A549 (cell line): ENCODE measurements at regions not wholly inside any gene's neighbourhood (a gene's known extent, or its start where the extent isn't known, plus 50 kb on each side); places are given as distances from the start of the nearest gene placed in this dataset.

ENCODE experiments used
- ATAC-seq, 2 experiments: fragments of 200-7000 bp in 1 of 2; fragments of >200 bp in 1 of 2; cut with Nextera tagmentation in 1 of 2; cut with Tn5 transposase in 1 of 2; 3 replicates each; pipeline versions ENCODE4 v1.8.0 to v1.9.1; 2018 to 2020; ENCODE audit warnings: mild to moderate bottlenecking in 1 of 2, moderate library complexity in 1 of 2
- CTCF ChIA-PET: fragments of 300-600 bp; sonication (Branson Sonifier 250); formaldehyde crosslinking; extraction: SDS; loops from one replicate; lab custom pipeline; 2021; ENCODE audit warnings: antibody characterized with exemption, inconsistent platforms; lab: Yijun Ruan, JAX
- POLR2A ChIA-PET: fragments of 350-600 bp; formaldehyde crosslinking; extraction: SDS; loops from one replicate; lab custom pipeline; 2021; ENCODE audit warnings: antibody characterized with exemption, inconsistent platforms; lab: Yijun Ruan, JAX
- DNase-seq, 2 experiments: peaks; one replicate each; pipeline versions ENCODE4 v3.0.0 to v3.0.0-alpha.2; 2011 to 2016; ENCODE audit warnings: low read depth in 1 of 2, low spot score in 1 of 2
- FAIRE-seq: peaks from 2 replicates; lab custom pipeline; 2011; peaks lifted over from hg19 to GRCh38; lab: Jason Lieb, UNC
- H3K27ac ChIP-seq, 2 experiments: fragments of >200 bp; sonication (Bioruptor Twin); formaldehyde crosslinking; 3 replicates each; pipeline ENCODE4 v1.5.1; 2016 to 2017
- H3K4me1 ChIP-seq: fragments of >200 bp; sonication (Bioruptor Twin); formaldehyde crosslinking; 3 replicates; pipeline ENCODE4 v1.6.1; 2016
- H3K4me2 ChIP-seq: fragments of >200 bp; sonication (Bioruptor Twin); formaldehyde crosslinking; 3 replicates; pipeline ENCODE4 v1.6.1; 2016
- H3K4me3 ChIP-seq: fragments of >200 bp; sonication (Bioruptor Twin); formaldehyde crosslinking; 3 replicates; pipeline ENCODE4 v1.5.1; 2016
- H3K9me3 ChIP-seq: fragments of >200 bp; sonication (Bioruptor Twin); formaldehyde crosslinking; 3 replicates; pipeline ENCODE4 v1.6.1; 2016
- CBX2 ChIP-seq: fragments of 200-600 bp; sonication (generic); IDR thresholded peaks from 2 replicates; pipeline ENCODE4 v1.6.1; 2016; ENCODE audit warnings: low read depth, mild to moderate bottlenecking, borderline replicate concordance
- EP300 ChIP-seq, 2 experiments: fragments of >200 bp; sonication (Bioruptor Twin); formaldehyde crosslinking; IDR thresholded peaks; 2 replicates in 1 of 2; 3 replicates in 1 of 2; pipeline ENCODE4 v1.6.1; 2016 to 2017
- FOSL2 ChIP-seq, 2 experiments: fragments of 450-650 bp in 1 of 2; fragments of >200 bp in 1 of 2; sonication (Bioruptor Twin) in 1 of 2; formaldehyde crosslinking; IDR thresholded peaks; 2 replicates each; pipeline versions ENCODE4 v1.5.0 to v1.6.1; 2016 to 2020; ENCODE audit warnings: mild to moderate bottlenecking in 1 of 2, moderate library complexity in 1 of 2
- GATA3 ChIP-seq: IDR thresholded peaks from 2 replicates; pipeline ENCODE4 v1.6.1; 2012; ENCODE audit warnings: borderline replicate concordance
- HEYL ChIP-seq: fragments of 250-450 bp; sonication (Bioruptor Pico); IDR thresholded peaks from 2 replicates; pipeline ENCODE4 v1.8.0; 2021; ENCODE audit warnings: mild to moderate bottlenecking, moderate library complexity
- KDM5A ChIP-seq: fragments of 200-600 bp; sonication (generic); IDR thresholded peaks from 2 replicates; pipeline ENCODE4 v1.6.1; 2016; ENCODE audit warnings: antibody characterized with exemption, mild to moderate bottlenecking
- NPAS2 ChIP-seq: fragments of 250-450 bp; sonication (Bioruptor Pico); IDR thresholded peaks from 2 replicates; pipeline ENCODE4 v1.8.0; 2022; ENCODE audit warnings: mild to moderate bottlenecking, moderate library complexity, borderline replicate concordance
- RAD21 ChIP-seq, 2 experiments: fragments of >200 bp in 1 of 2; sonication (Bioruptor Twin) in 1 of 2; formaldehyde crosslinking in 1 of 2; IDR thresholded peaks in 1 of 2; conservative IDR thresholded peaks in 1 of 2; 2 replicates in 1 of 2; 3 replicates in 1 of 2; pipeline ENCODE4 v1.6.1; 2012 to 2018; ENCODE audit warnings: inconsistent platforms in 1 of 2
- SREBF2 ChIP-seq: fragments of 450-650 bp; IDR thresholded peaks from 2 replicates; pipeline ENCODE4 v1.6.1; 2014; ENCODE audit warnings: mild to moderate bottlenecking, moderate library complexity
- TP53 ChIP-seq: fragments of 250-450 bp; sonication (Bioruptor Pico); IDR thresholded peaks from 2 replicates; pipeline ENCODE4 v1.5.0; 2021; ENCODE audit warnings: mild to moderate bottlenecking, moderate library complexity
- ZC3H11A ChIP-seq: fragments of 450-650 bp; IDR thresholded peaks from 2 replicates; pipeline ENCODE4 v1.6.1; 2014; ENCODE audit warnings: antibody characterized with exemption, mild to moderate bottlenecking
- ZNF302 ChIP-seq: fragments of 250-450 bp; sonication (Bioruptor Pico); IDR thresholded peaks from 2 replicates; pipeline ENCODE4 v1.9.0; 2021; ENCODE audit warnings: inconsistent platforms, mild to moderate bottlenecking, moderate library complexity
- WGBS: methylation state at CpG from one replicate; pipeline ENCODE4 v1.1.6; 2017; ENCODE audit errors: missing lambda C conversion rate; 5-methylcytosine and 5-hydroxymethylcytosine counted together
- TF ChIP-seq, protein P1 (sequence below): fragments of 250-450 bp; sonication (Bioruptor Pico); IDR thresholded peaks from 2 replicates; pipeline ENCODE4 v1.5.0; 2021; ENCODE audit warnings: mild to moderate bottlenecking, moderate library complexity, borderline replicate concordance
- TF ChIP-seq, protein P2 (sequence below): fragments of >200 bp; sonication (Bioruptor Twin); formaldehyde crosslinking; IDR thresholded peaks from 2 replicates; pipeline ENCODE4 v1.6.1; 2016
- TF ChIP-seq, protein P3 (sequence below): fragments of 150-350 bp; IDR thresholded peaks from 2 replicates; pipeline ENCODE4 v1.6.1; 2014; ENCODE audit warnings: low read depth, mild to moderate bottlenecking, low read length
- TF ChIP-seq, protein P4 (sequence below): fragments of >200 bp; sonication (Bioruptor Twin); formaldehyde crosslinking; IDR thresholded peaks from 3 replicates; pipeline ENCODE4 v1.5.1; 2016
- TF ChIP-seq, protein P5 (sequence below): IDR thresholded peaks from 2 replicates; pipeline ENCODE4 v1.6.1; 2012
- TF ChIP-seq, protein P6 (sequence below): IDR thresholded peaks from 2 replicates; pipeline ENCODE4 v1.6.1; 2012
- TF ChIP-seq, protein P7 (sequence below): fragments of 200-600 bp; sonication (generic); IDR thresholded peaks from 2 replicates; pipeline ENCODE4 v1.6.1; 2016; ENCODE audit warnings: antibody characterized with exemption, mild to moderate bottlenecking, moderate library complexity

DNA sequence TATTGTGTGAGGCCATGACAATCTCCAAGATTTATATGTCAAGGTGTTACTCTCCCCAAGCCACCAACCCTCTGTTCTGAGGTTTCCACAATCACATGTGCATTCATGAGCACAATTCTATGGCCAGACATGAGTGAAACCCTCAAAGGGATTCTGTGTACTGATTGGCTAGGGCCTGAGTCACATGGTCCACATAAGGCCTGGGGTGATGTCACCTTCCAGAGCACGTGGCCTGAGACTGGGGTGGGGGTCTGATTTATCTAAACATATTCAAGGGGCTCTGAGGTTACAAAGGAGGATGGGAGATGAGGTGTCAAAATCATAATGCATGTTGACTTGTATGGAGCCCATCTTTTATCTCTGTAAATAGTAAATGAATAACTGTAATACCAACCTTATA is 1369.9 kb upstream of the TMEM132C start:
- ATAC-seq = no peak
- Histone ChIP-seq H3K4me3 (no peak overlapping the region), H3K4me2 (no peak overlapping the region), H3K27ac (no peak overlapping the region), H3K9me3 (no peaks in the 10 kb centered on the region), H3K4me1 (no peaks in the 10 kb centered on the region)
- DNase-seq = no peak
- ChIA-PET POLR2A (no interaction called here), CTCF (no interaction called here)
- FAIRE-seq = no peak
- TF ChIP-seq, protein P1, sequence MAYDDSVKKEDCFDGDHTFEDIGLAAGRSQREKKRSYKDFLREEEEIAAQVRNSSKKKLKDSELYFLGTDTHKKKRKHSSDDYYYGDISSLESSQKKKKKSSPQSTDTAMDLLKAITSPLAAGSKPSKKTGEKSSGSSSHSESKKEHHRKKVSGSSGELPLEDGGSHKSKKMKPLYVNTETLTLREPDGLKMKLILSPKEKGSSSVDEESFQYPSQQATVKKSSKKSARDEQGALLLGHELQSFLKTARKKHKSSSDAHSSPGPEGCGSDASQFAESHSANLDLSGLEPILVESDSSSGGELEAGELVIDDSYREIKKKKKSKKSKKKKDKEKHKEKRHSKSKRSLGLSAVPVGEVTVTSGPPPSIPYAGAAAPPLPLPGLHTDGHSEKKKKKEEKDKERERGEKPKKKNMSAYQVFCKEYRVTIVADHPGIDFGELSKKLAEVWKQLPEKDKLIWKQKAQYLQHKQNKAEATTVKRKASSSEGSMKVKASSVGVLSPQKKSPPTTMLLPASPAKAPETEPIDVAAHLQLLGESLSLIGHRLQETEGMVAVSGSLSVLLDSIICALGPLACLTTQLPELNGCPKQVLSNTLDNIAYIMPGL = no peak
- no peak for TF ChIP-seq SREBF2
- TF ChIP-seq, protein P2, sequence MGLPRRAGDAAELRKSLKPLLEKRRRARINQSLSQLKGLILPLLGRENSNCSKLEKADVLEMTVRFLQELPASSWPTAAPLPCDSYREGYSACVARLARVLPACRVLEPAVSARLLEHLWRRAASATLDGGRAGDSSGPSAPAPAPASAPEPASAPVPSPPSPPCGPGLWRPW = no peak
- TF ChIP-seq FOSL2 (IDR thresholded peaks at IDR 0.05) = no peak
- no peak for TF ChIP-seq FOSL2 (CRISPR knock-in tag; IDR thresholded peaks at IDR 0.05)
- TF ChIP-seq, protein P3, sequence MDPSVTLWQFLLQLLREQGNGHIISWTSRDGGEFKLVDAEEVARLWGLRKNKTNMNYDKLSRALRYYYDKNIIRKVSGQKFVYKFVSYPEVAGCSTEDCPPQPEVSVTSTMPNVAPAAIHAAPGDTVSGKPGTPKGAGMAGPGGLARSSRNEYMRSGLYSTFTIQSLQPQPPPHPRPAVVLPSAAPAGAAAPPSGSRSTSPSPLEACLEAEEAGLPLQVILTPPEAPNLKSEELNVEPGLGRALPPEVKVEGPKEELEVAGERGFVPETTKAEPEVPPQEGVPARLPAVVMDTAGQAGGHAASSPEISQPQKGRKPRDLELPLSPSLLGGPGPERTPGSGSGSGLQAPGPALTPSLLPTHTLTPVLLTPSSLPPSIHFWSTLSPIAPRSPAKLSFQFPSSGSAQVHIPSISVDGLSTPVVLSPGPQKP = no peak
- no peak for TF ChIP-seq TP53 (CRISPR knock-in tag)
- TF ChIP-seq, protein P4, sequence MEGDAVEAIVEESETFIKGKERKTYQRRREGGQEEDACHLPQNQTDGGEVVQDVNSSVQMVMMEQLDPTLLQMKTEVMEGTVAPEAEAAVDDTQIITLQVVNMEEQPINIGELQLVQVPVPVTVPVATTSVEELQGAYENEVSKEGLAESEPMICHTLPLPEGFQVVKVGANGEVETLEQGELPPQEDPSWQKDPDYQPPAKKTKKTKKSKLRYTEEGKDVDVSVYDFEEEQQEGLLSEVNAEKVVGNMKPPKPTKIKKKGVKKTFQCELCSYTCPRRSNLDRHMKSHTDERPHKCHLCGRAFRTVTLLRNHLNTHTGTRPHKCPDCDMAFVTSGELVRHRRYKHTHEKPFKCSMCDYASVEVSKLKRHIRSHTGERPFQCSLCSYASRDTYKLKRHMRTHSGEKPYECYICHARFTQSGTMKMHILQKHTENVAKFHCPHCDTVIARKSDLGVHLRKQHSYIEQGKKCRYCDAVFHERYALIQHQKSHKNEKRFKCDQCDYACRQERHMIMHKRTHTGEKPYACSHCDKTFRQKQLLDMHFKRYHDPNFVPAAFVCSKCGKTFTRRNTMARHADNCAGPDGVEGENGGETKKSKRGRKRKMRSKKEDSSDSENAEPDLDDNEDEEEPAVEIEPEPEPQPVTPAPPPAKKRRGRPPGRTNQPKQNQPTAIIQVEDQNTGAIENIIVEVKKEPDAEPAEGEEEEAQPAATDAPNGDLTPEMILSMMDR = no peak
- TF ChIP-seq, protein P5, sequence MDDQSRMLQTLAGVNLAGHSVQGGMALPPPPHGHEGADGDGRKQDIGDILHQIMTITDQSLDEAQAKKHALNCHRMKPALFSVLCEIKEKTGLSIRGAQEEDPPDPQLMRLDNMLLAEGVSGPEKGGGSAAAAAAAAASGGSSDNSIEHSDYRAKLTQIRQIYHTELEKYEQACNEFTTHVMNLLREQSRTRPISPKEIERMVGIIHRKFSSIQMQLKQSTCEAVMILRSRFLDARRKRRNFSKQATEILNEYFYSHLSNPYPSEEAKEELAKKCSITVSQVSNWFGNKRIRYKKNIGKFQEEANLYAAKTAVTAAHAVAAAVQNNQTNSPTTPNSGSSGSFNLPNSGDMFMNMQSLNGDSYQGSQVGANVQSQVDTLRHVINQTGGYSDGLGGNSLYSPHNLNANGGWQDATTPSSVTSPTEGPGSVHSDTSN = no peak
- no peak for TF ChIP-seq CBX2
- TF ChIP-seq ZC3H11A = no peak
- 0% methylated on average over 1 of the region's 1 CpG for WGBS

DNA sequence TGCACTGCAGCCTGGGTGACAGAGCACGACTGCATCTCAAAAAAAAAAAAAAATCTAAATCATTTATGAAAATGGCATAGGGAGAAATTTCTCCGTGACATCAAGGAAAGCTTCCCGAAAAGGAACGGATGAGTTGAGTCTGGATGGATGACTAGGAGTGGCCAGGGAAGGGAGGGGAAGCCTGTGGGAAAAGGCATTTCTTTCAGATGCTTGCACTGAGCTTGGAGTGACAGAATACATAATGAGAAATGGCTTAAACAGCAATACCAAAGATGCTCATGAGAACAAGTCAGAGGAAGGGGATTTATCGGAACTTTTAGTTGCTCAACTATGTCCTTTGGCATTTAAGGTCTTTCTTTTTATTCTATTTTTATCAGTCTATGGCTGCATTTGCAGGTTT is 1369.2 kb upstream of the TMEM132C start:
- Histone ChIP-seq H3K27ac (no peak overlapping the region), H3K9me3 (no peaks in the 10 kb centered on the region), H3K4me3 (no peak overlapping the region), H3K4me1 (no peaks in the 10 kb centered on the region), H3K4me2 (no peak overlapping the region)
- FAIRE-seq (no peak), ATAC-seq (no peak), DNase-seq (no peak)
- WGBS = 26% methylated on average over 5 of the region's 5 CpGs
- POLR2A ChIA-PET = no interaction called here
- no peak for TF ChIP-seq KDM5A
- TF ChIP-seq RAD21 (conservative IDR thresholded peaks at IDR 0.05 in 1 of 2, IDR thresholded peaks at IDR 0.05 in 1 of 2) = no peak
- TF ChIP-seq ZNF302 (CRISPR knock-in tag) = no peak
- TF ChIP-seq NPAS2 (CRISPR knock-in tag) = no peak
- no peak for TF ChIP-seq GATA3
- TF ChIP-seq, protein P6, sequence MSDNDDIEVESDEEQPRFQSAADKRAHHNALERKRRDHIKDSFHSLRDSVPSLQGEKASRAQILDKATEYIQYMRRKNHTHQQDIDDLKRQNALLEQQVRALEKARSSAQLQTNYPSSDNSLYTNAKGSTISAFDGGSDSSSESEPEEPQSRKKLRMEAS = no peak
- TF ChIP-seq EP300 (IDR thresholded peaks at IDR 0.05) = no peak
- TF ChIP-seq, protein P7, sequence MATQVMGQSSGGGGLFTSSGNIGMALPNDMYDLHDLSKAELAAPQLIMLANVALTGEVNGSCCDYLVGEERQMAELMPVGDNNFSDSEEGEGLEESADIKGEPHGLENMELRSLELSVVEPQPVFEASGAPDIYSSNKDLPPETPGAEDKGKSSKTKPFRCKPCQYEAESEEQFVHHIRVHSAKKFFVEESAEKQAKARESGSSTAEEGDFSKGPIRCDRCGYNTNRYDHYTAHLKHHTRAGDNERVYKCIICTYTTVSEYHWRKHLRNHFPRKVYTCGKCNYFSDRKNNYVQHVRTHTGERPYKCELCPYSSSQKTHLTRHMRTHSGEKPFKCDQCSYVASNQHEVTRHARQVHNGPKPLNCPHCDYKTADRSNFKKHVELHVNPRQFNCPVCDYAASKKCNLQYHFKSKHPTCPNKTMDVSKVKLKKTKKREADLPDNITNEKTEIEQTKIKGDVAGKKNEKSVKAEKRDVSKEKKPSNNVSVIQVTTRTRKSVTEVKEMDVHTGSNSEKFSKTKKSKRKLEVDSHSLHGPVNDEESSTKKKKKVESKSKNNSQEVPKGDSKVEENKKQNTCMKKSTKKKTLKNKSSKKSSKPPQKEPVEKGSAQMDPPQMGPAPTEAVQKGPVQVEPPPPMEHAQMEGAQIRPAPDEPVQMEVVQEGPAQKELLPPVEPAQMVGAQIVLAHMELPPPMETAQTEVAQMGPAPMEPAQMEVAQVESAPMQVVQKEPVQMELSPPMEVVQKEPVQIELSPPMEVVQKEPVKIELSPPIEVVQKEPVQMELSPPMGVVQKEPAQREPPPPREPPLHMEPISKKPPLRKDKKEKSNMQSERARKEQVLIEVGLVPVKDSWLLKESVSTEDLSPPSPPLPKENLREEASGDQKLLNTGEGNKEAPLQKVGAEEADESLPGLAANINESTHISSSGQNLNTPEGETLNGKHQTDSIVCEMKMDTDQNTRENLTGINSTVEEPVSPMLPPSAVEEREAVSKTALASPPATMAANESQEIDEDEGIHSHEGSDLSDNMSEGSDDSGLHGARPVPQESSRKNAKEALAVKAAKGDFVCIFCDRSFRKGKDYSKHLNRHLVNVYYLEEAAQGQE = no peak
- no peak for TF ChIP-seq HEYL (CRISPR knock-in tag)
- CTCF ChIA-PET = interaction anchor here (0.6 to 0.7 kb wide), 2 partner anchors 351 to 405 kb away, joined by 3 to 4 read pairs; no protein-coding TSS in a partner anchor
